Right lobe of liver (tissue), 4 donors: ENCODE measurements at regions not wholly inside any gene's neighbourhood (a gene's known extent, or its start where the extent isn't known, plus 50 kb on each side); places are given as distances from the start of the nearest gene placed in this dataset.

Source experiments
- CTCF ChIP-seq, 4 donors: fragments of 200-600 bp in 3 of 4; fragments of 450-650 bp in 1 of 4; IDR thresholded peaks; one replicate each; pipeline versions ENCODE4 v1.5.1 to v1.8.0; 2016 to 2022; ENCODE audit warnings: antibody characterized with exemption in 4 of 4, mild to moderate bottlenecking in 2 of 4
- POLR2A ChIP-seq: fragments of 450-650 bp; IDR thresholded peaks from one replicate; pipeline ENCODE4 v1.6.1; 2017; ENCODE audit warnings: antibody characterized with exemption, mild to moderate bottlenecking
- donor health status: DM: no; HTN: no; CAD: no.
- donor health status: DM: no; HTN: no; CAD: no.
- donor health status: DM: no; HTN: yes; CAD: no.

- no peak for TF ChIP-seq CTCF (IDR thresholded peaks at IDR 0.05)
- no peak for TF ChIP-seq POLR2A
Observed at GRCh38 chr12:5335069-5335468, 96.8 kb upstream of the NTF3 start.
